ENCODE measurements at regions not wholly inside any gene's neighbourhood (a gene's known extent, or its start where the extent isn't known, plus 50 kb on each side); places are given as distances from the start of the nearest gene placed in this dataset.

- DNase-seq (ENCODE audit: low read depth in 2 of 2), result no peak
Measured at GRCh38 chr6:23306251-23306950, 737.0 kb downstream of the HDGFL1 start.

- no peak for DNase-seq (ENCODE audit: low read depth in 2 of 2)
Measured at GRCh38 chr6:23307516-23307915, 738.1 kb downstream of the HDGFL1 start.

GRCh38 chr6:23308166-23308565, 738.8 kb downstream of the HDGFL1 start:
- DNase-seq (ENCODE audit: low read depth in 2 of 2), result no peak

GRCh38 chr6:23311211-23311610, 741.8 kb downstream of the HDGFL1 start:
- no peak for DNase-seq (ENCODE audit: low read depth in 2 of 2)

GRCh38 chr6:23316131-23316530, 746.8 kb downstream of the HDGFL1 start:
- DNase-seq (ENCODE audit: low read depth in 2 of 2), result no peak

GRCh38 chr6:23316931-23317330, 747.6 kb downstream of the HDGFL1 start:
- DNase-seq (ENCODE audit: low read depth in 2 of 2), result no peak

- no peak for DNase-seq (ENCODE audit: low read depth in 2 of 2)
Measured at GRCh38 chr6:23319582-23319981, 750.2 kb downstream of the HDGFL1 start.

- no peak for DNase-seq (ENCODE audit: low read depth in 2 of 2)
Measured at GRCh38 chr6:23320471-23321015, 751.2 kb downstream of the HDGFL1 start.

GRCh38 chr6:23323897-23324296, 754.5 kb downstream of the HDGFL1 start:
- DNase-seq (ENCODE audit: low read depth in 2 of 2), result no peak

- no peak for DNase-seq (ENCODE audit: low read depth in 2 of 2)
Measured at GRCh38 chr6:23325065-23325464, 755.7 kb downstream of the HDGFL1 start.

- DNase-seq (ENCODE audit: low read depth in 2 of 2), result no peak
Measured at GRCh38 chr6:23327621-23328020, 758.3 kb downstream of the HDGFL1 start.

GRCh38 chr6:23329086-23329485, 759.7 kb downstream of the HDGFL1 start:
- no peak for DNase-seq (ENCODE audit: low read depth in 2 of 2)

GRCh38 chr6:23330632-23331031, 761.3 kb downstream of the HDGFL1 start:
- DNase-seq (ENCODE audit: low read depth in 2 of 2), result no peak

GRCh38 chr6:23334360-23334759, 765.0 kb downstream of the HDGFL1 start:
- no peak for DNase-seq (ENCODE audit: low read depth in 2 of 2)

GRCh38 chr6:23335894-23336293, 766.5 kb downstream of the HDGFL1 start:
- DNase-seq (ENCODE audit: low read depth in 2 of 2), result no peak

- no peak for DNase-seq (ENCODE audit: low read depth in 2 of 2)
Measured at GRCh38 chr6:23339268-23339667, 769.9 kb downstream of the HDGFL1 start.

GRCh38 chr6:23340271-23340670, 770.9 kb downstream of the HDGFL1 start:
- no peak for DNase-seq (ENCODE audit: low read depth in 2 of 2)

- DNase-seq (ENCODE audit: low read depth in 2 of 2), result no peak
Measured at GRCh38 chr6:23343610-23344306, 774.4 kb downstream of the HDGFL1 start.

GRCh38 chr6:23348185-23348584, 777.8 kb upstream of the NRSN1 start:
- DNase-seq (ENCODE audit: low read depth in 2 of 2), result no peak

GRCh38 chr6:23349521-23350147, 776.4 kb upstream of the NRSN1 start:
- no peak for DNase-seq (ENCODE audit: low read depth in 2 of 2)

- no peak for DNase-seq (ENCODE audit: low read depth in 2 of 2)
Measured at GRCh38 chr6:23350752-23351453, 775.1 kb upstream of the NRSN1 start.

- DNase-seq (ENCODE audit: low read depth in 2 of 2), result no peak
Measured at GRCh38 chr6:23354004-23354403, 772.0 kb upstream of the NRSN1 start.

Data from stimulated activated CD4-positive, alpha-beta T cell treated with anti-CD3 and anti-CD28 coated beads, Interleukin-4, amount 100 ng/mL, for 48 hours (primary cell).